ENCODE measurements at regions not wholly inside any gene's neighbourhood (a gene's known extent, or its start where the extent isn't known, plus 50 kb on each side); places are given as distances from the start of the nearest gene placed in this dataset.

DNA sequence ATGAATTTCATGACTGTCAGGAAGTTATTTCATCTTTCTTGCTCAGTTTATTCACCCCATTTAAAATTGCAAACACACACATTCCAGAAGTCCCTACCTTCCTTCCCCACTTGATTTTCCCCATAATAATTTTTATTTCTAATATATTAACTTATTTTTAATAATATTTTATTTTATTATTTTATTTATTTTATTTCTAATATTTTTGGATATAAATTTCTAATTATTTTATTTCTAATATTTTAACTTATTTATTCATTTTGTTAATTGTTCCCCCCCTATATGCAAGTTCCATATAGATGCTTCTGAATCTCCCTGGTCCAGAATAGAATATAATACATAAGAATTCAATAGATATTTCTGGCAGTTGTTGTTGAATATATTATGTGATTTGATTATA is 293.7 kb upstream of the CPEB2 start:
- no peaks in the 10 kb centered on the region for H3K4me1 Mint-ChIP-seq
- H3K4me3 Mint-ChIP-seq: no peak overlapping the region
- no peaks in the 10 kb centered on the region for H3K27me3 Mint-ChIP-seq (ENCODE audit: low read depth)
- H3K36me3 Mint-ChIP-seq (ENCODE audit: low read depth): no peaks in the 10 kb centered on the region
- no peaks in the 10 kb centered on the region for H3K9me3 Mint-ChIP-seq
- no peak for TF ChIP-seq CTCF (conservative IDR thresholded peaks at IDR 0.05)
- H3K27ac Mint-ChIP-seq (ENCODE audit: unreplicated experiment): no peak overlapping the region
- DNase-seq (ENCODE audit: low read depth, low spot score): no peak

- DNase-seq (ENCODE audit: low read depth, low spot score): no peak
- H3K36me3 Mint-ChIP-seq (ENCODE audit: low read depth): no peaks in the 10 kb centered on the region
- H3K4me1 Mint-ChIP-seq: no peaks in the 10 kb centered on the region
- TF ChIP-seq CTCF (conservative IDR thresholded peaks at IDR 0.05): no peak
- H3K27ac Mint-ChIP-seq (ENCODE audit: unreplicated experiment): no peak overlapping the region
- H3K9me3 Mint-ChIP-seq: no peaks in the 10 kb centered on the region
- H3K27me3 Mint-ChIP-seq (ENCODE audit: low read depth): no peaks in the 10 kb centered on the region
- no peak overlapping the region for H3K4me3 Mint-ChIP-seq
Observed at GRCh38 chr4:14711259-14711658, 291.0 kb upstream of the CPEB2 start.

DNA sequence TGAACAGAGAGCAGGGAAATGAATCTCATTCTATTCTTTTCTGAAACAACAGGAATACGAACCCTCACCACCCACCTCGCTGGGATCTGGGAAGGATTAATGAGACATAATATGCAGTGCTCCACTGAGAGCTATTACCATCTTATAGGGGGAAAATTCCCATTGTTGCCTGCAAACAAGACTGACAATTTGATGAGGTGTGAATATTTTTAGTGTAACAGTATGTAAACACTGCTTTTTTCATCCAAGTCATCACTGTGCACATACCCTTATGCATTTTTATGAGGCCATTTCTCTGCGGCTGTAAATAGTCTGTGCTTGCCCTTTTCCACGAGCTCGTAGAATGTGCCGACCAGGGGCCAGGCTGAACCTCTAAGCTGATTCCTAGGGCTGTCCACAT is 285.6 kb upstream of the CPEB2 start:
- Mint-ChIP-seq H3K27me3 (ENCODE audit: low read depth) (peaks cover 3% of the 10 kb centered on the region), H3K9me3 (peaks cover 12% of the 10 kb centered on the region), H3K36me3 (ENCODE audit: low read depth) (no peaks in the 10 kb centered on the region), H3K27ac (ENCODE audit: unreplicated experiment) (no peak overlapping the region), H3K4me3 (no peak overlapping the region), H3K4me1 (no peaks in the 10 kb centered on the region)
- DNase-seq (ENCODE audit: low read depth, low spot score): no peak
- no peak for TF ChIP-seq CTCF (conservative IDR thresholded peaks at IDR 0.05)

DNA sequence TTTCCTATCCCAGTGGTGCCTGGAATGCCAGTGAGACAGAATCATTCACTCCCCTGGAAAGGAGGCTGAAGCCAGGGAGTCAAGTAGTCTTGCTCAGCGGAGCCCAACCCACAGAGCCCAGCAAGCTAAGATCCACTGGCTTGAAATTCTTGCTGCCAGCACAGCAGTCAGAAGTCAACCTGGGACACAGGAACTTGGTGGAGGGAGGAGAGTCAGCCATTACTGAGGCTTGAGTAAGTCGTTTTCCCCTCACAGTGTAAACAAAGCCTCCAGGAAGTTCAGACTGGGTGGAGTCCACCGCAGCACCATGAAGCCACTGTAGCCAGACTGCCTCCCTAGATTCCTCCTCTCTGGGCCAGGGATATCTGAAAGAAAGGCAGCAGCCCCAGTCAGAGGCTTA is 283.2 kb upstream of the CPEB2 start:
- Mint-ChIP-seq H3K36me3 (ENCODE audit: low read depth) (no peaks in the 10 kb centered on the region), H3K4me3 (no peak overlapping the region), H3K27me3 (ENCODE audit: low read depth) (peaks cover 3% of the 10 kb centered on the region), H3K4me1 (no peaks in the 10 kb centered on the region), H3K9me3 (peaks cover 12% of the 10 kb centered on the region), H3K27ac (ENCODE audit: unreplicated experiment) (no peak overlapping the region)
- no peak for TF ChIP-seq CTCF (conservative IDR thresholded peaks at IDR 0.05)
- no peak for DNase-seq (ENCODE audit: low read depth, low spot score)

- Mint-ChIP-seq H3K36me3 (ENCODE audit: low read depth) (no peaks in the 10 kb centered on the region), H3K4me3 (no peak overlapping the region), H3K4me1 (no peaks in the 10 kb centered on the region), H3K9me3 (peaks cover 5% of the 10 kb centered on the region), H3K27ac (ENCODE audit: unreplicated experiment) (no peak overlapping the region), H3K27me3 (ENCODE audit: low read depth) (peaks cover 4% of the 10 kb centered on the region)
- no peak for DNase-seq (ENCODE audit: low read depth, low spot score)
- no peak for TF ChIP-seq CTCF (conservative IDR thresholded peaks at IDR 0.05)
Observed at GRCh38 chr4:14726441-14726840, 275.8 kb upstream of the CPEB2 start.

DNA sequence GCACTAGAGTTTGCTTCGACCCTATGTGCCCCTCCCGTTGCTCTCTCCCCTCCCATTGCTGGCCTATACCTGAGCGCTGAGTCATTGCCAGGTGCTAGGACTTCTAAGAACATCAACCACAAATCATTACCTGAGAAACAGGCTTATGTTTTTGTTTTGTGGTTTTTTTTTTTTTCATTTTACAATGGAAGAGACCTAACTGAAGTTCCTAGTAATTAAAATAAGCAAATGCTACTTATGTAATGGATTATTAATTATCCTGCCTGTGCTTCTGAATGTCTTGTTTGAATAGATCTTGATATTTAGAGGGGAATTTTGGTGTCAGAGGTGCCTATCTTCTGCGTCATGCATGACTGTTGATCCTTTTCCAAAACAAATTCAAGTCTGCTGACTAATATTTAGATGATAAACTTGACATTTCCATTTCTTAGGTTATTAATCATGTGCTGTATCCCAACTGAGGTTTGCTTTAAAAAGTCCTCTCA is 275.4 kb upstream of the CPEB2 start:
- H3K36me3 Mint-ChIP-seq (ENCODE audit: low read depth): no peaks in the 10 kb centered on the region
- DNase-seq (ENCODE audit: low read depth, low spot score): no peak
- peaks cover 2% of the 10 kb centered on the region for H3K9me3 Mint-ChIP-seq
- no peak overlapping the region for H3K4me3 Mint-ChIP-seq
- no peak overlapping the region for H3K27ac Mint-ChIP-seq (ENCODE audit: unreplicated experiment)
- H3K4me1 Mint-ChIP-seq: no peaks in the 10 kb centered on the region
- TF ChIP-seq CTCF (conservative IDR thresholded peaks at IDR 0.05): no peak
- H3K27me3 Mint-ChIP-seq (ENCODE audit: low read depth): peaks cover 4% of the 10 kb centered on the region
